DMS114 treated with DMSO at 0.1 percent for 48 hours (cell line): ENCODE measurements at regions not wholly inside any gene's neighbourhood (a gene's known extent, or its start where the extent isn't known, plus 50 kb on each side); places are given as distances from the start of the nearest gene placed in this dataset.
"Not testable (repeated sequence)": the region's sequence is repeated elsewhere in the genome, so short reads cannot be mapped to it uniquely, and the experiment has no call there.

ENCODE experiments used
- DNase-seq: peaks from one replicate; lab custom pipeline; 2025; ENCODE audit not compliant: unreplicated experiment; lab: John Stamatoyannopoulos, UW

DNA sequence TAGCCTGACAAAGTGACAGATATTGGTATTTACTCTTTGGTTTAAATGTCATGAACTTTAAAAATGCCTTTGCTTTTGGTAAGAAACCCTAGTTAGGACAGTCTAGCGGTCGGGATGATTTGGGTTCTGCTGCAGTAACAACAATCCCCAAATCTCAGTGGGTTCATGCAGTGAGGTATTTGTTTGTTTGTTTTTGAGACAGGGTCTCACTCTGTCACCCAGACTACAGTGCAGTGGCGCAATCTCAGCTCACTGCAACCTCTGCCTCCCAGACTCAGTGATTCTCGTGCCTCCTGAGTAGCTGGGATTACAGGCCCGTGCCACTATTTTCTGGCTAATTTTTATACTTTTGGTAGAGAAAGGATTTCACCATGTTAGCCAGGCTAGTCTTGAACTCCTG lies 65.2 kb upstream of the EEF2KMT start:
- not testable (repeated sequence) for DNase-seq

GRCh38 chr16:5161888-5162287 lies 64.3 kb upstream of the EEF2KMT start:
- DNase-seq = not testable (repeated sequence)

DNA sequence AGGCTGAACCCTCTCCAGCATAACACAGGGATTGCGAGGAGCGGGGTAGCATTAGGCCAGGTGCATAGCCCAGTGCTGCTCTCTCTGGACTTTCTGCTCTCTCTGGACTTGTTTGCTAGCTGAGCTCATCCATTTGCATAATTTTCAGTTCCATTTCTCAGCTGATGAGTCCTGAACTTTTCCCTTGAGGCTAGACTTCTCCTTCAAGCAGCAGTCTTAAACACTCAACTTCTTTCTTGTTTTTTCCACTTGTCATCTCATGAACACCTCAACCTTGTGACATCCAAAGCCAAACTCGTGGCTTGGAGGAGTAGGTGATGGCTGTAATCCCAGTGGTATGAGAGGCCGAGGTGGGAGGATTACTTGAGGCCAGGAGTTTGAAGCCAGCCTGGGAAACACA lies 62.4 kb upstream of the EEF2KMT start:
- DNase-seq = not testable (repeated sequence)

DNA sequence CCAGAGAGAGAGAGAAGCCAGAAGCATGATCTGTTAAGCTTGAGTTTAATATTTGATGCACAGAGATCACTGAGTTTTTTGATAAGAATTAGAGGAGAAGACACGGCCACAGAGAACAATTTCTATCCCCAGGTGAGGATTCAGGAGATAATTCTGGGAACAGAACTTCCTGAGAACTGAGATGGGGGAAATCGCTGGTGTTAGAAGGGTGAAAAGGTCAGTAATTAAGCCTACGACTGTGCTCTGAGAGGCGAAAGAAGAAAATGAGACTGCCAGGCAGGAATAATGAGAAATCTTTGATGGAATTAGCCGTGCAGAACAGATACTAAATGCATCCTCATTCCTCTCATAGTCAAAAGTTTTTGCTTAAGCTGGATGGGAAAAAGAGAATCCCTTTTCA lies 61.9 kb upstream of the EEF2KMT start:
- DNase-seq = not testable (repeated sequence)

DNA sequence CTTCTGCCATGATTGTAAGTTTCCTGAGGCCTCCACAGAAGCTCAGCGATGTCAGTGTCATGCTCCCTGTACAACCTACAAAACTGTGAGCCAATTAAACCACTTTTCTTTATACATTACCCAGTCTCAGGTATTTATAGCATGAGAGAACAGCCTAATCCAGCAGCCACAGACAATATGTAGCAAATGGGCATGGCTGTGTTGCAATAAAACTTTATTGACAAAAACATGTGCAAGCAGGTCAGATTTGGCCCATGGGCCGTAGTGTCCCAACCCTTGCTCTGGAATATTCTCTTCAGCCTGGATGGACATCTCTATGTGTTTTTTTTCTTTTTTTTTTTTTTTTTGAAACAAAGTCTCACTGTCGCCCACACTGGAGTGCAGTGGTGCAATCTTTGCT lies 60.9 kb upstream of the EEF2KMT start:
- DNase-seq = no peak

- not testable (repeated sequence) for DNase-seq
Observed at GRCh38 chr16:5156486-5156885, 58.9 kb upstream of the EEF2KMT start.

GRCh38 chr16:5154006-5154405 lies 56.4 kb upstream of the EEF2KMT start:
- DNase-seq = not testable (repeated sequence)

GRCh38 chr16:5151409-5151808 lies 53.8 kb upstream of the EEF2KMT start:
- not testable (repeated sequence) for DNase-seq
